HEK293 (cell line): ENCODE measurements at regions not wholly inside any gene's neighbourhood (a gene's known extent, or its start where the extent isn't known, plus 50 kb on each side); places are given as distances from the start of the nearest gene placed in this dataset.

Source experiments
- CTCF ChIA-PET: fragments of 350-600 bp; formaldehyde crosslinking; extraction: SDS; loops from one replicate; lab custom pipeline; 2021; ENCODE audit warnings: antibody characterized with exemption; lab: Yijun Ruan, JAX
- POLR2A ChIA-PET: fragments of 300-600 bp; formaldehyde crosslinking; extraction: SDS; loops from one replicate; lab custom pipeline; 2020; ENCODE audit warnings: antibody characterized with exemption, inconsistent platforms; lab: Yijun Ruan, JAX
- H3K27ac ChIP-seq: fragments of 200-500 bp; sonication (Bioruptor generic); 2 replicates; pipeline ENCODE4 v1.5.1; 2014; ENCODE audit warnings: low read depth, low read length, control low read depth, inconsistent platforms; ENCODE audit errors: extremely low read depth
- H3K36me3 ChIP-seq, 2 experiments: fragments of 200-500 bp in 1 of 2; sonication (Bioruptor generic) in 1 of 2; 1 replicate in 1 of 2; 2 replicates in 1 of 2; pipeline ENCODE4 v1.5.1; 2014 to 2017; ENCODE audit warnings: inconsistent platforms in 2 of 2, low read length in 2 of 2; ENCODE audit not compliant: control insufficient read depth in 2 of 2, insufficient read depth in 1 of 2
- H3K4me1 ChIP-seq: fragments of 200-500 bp; sonication (Bioruptor generic); 2 replicates; pipeline ENCODE4 v1.5.1; 2014; ENCODE audit warnings: mild to moderate bottlenecking, low read length, inconsistent platforms; ENCODE audit not compliant: control insufficient read depth, insufficient read depth
- H3K4me3 ChIP-seq: 2 replicates; pipeline ENCODE4 v1.5.1; 2011; ENCODE audit warnings: low read depth, mild to moderate bottlenecking, control low read depth, low read length, moderate library complexity
- H3K9me3 ChIP-seq: fragments of 200-500 bp; sonication (Bioruptor generic); 2 replicates; pipeline ENCODE4 v1.5.1; 2014; ENCODE audit warnings: low read depth, low read length, inconsistent platforms; ENCODE audit not compliant: control insufficient read depth, insufficient read depth
- HIC1 ChIP-seq: fragments of 450-650 bp; formaldehyde crosslinking; IDR thresholded peaks from 2 replicates; pipeline ENCODE4 v1.5.1; 2016; ENCODE audit warnings: missing biosample characterization, missing genetic modification characterization
- HOXA7 ChIP-seq: sonication (generic); formaldehyde crosslinking; IDR thresholded peaks from 2 replicates; pipeline ENCODE4 v1.8.1; 2022; ENCODE audit warnings: missing genetic modification reagents, borderline replicate concordance
- PRDM6 ChIP-seq: fragments of 450-650 bp; formaldehyde crosslinking; IDR thresholded peaks from 2 replicates; pipeline ENCODE4 v1.5.1; 2017; ENCODE audit warnings: missing biosample characterization, missing genetic modification characterization
- REPIN1 ChIP-seq: fragments of 450-650 bp; formaldehyde crosslinking; IDR thresholded peaks from 2 replicates; pipeline ENCODE4 v1.5.1; 2017; ENCODE audit warnings: missing biosample characterization, missing genetic modification characterization, low read depth
- SETDB1 ChIP-seq: IDR thresholded peaks from one replicate; pipeline ENCODE4 v1.6.1; 2017; ENCODE audit warnings: mild to moderate bottlenecking, low read length, moderate library complexity, mixed read lengths; ENCODE audit not compliant: insufficient read length
- TSHZ1 ChIP-seq: fragments of 450-650 bp; formaldehyde crosslinking; IDR thresholded peaks from 2 replicates; pipeline ENCODE4 v1.5.1; 2016; ENCODE audit warnings: missing biosample characterization, missing genetic modification characterization, borderline replicate concordance
- ZBTB1 ChIP-seq: fragments of 450-650 bp; formaldehyde crosslinking; IDR thresholded peaks from 2 replicates; pipeline ENCODE4 v1.5.1; 2016; ENCODE audit warnings: missing biosample characterization, missing genetic modification characterization
- ZFHX2 ChIP-seq: fragments of 450-650 bp; formaldehyde crosslinking; conservative IDR thresholded peaks from 2 replicates; pipeline ENCODE4 v1.5.1; 2016; ENCODE audit warnings: missing biosample characterization, missing genetic modification characterization
- ZNF169 ChIP-seq: fragments of 450-650 bp; formaldehyde crosslinking; IDR thresholded peaks from 2 replicates; pipeline ENCODE4 v1.5.1; 2016; ENCODE audit warnings: missing biosample characterization, missing genetic modification characterization
- ZNF214 ChIP-seq: fragments of 450-650 bp; formaldehyde crosslinking; IDR thresholded peaks from 2 replicates; pipeline ENCODE4 v1.5.1; 2017; ENCODE audit warnings: missing biosample characterization, mild to moderate bottlenecking, missing genetic modification characterization, borderline replicate concordance
- ZNF341 ChIP-seq: fragments of 450-650 bp; formaldehyde crosslinking; IDR thresholded peaks from 2 replicates; pipeline ENCODE4; 2016; ENCODE audit warnings: low read depth, missing biosample characterization, missing genetic modification characterization
- ZNF362 ChIP-seq: fragments of 450-650 bp; formaldehyde crosslinking; IDR thresholded peaks from 2 replicates; pipeline ENCODE4 v1.5.1; 2016; ENCODE audit warnings: missing biosample characterization, missing genetic modification characterization
- ZNF37A ChIP-seq: fragments of 450-650 bp; IDR thresholded peaks from 2 replicates; pipeline ENCODE4 v1.5.1; 2018; ENCODE audit warnings: missing biosample characterization, missing genetic modification characterization
- ZNF501 ChIP-seq: fragments of 450-650 bp; formaldehyde crosslinking; IDR thresholded peaks from 2 replicates; pipeline ENCODE4 v1.5.1; 2016; ENCODE audit warnings: missing biosample characterization, missing genetic modification characterization
- ZNF658 ChIP-seq: fragments of 450-650 bp; formaldehyde crosslinking; IDR thresholded peaks from 2 replicates; pipeline ENCODE4; 2016; ENCODE audit warnings: missing biosample characterization, missing genetic modification characterization
- ZSCAN4 ChIP-seq: fragments of 450-650 bp; formaldehyde crosslinking; IDR thresholded peaks from 2 replicates; pipeline ENCODE4 v1.5.1; 2017; ENCODE audit warnings: missing biosample characterization, missing genetic modification characterization

GRCh38 chr1:201769072-201769471 is 59.9 kb upstream of the IPO9 start (continued):
- TF ChIP-seq SETDB1: no peak
- no peak for TF ChIP-seq ZNF169 (tag by site-specific recombination)
- TF ChIP-seq TSHZ1 (tag by site-specific recombination): no peak
- no peak for TF ChIP-seq HIC1 (tag by site-specific recombination)
- TF ChIP-seq ZNF658 (tag by site-specific recombination): no peak

GRCh38 chr1:201769966-201770365 is 59.0 kb upstream of the IPO9 start:
- Histone ChIP-seq H3K27ac (no peak overlapping the region), H3K36me3 (no peaks in the 10 kb centered on the region), H3K4me3 (no peak overlapping the region), H3K9me3 (peaks cover 2% of the 10 kb centered on the region), H3K4me1 (no peaks in the 10 kb centered on the region)
- ChIA-PET CTCF (interaction anchor here (0.6 to 1.7 kb wide), 4 partner anchors 22 to 85 kb away, joined by 3 to 9 read pairs (median 4); no protein-coding TSS in a partner anchor), POLR2A (no interaction called here)
- TF ChIP-seq ZNF341 (tag by site-specific recombination) (no peak), ZFHX2 (tag by site-specific recombination) (no peak)

GRCh38 chr1:201771466-201771865 is 57.5 kb upstream of the IPO9 start:
- H3K4me1 ChIP-seq: no peaks in the 10 kb centered on the region
- ChIA-PET POLR2A (no interaction called here), CTCF (no interaction called here)
- H3K36me3 ChIP-seq: no peaks in the 10 kb centered on the region
- H3K9me3 ChIP-seq: peaks cover 2% of the 10 kb centered on the region
- TF ChIP-seq ZNF362 (tag by site-specific recombination) (0 out of 2 replicates have a peak, but pooled peaks have one; percentile 58), REPIN1 (tag by site-specific recombination) (no peak), ZNF501 (tag by site-specific recombination) (no peak), ZNF37A (tag by site-specific recombination) (no peak), SETDB1 (peak; percentile 90)
- H3K4me3 ChIP-seq: no peak overlapping the region
- H3K27ac ChIP-seq: no peak overlapping the region

- ChIA-PET CTCF (no interaction called here), POLR2A (no interaction called here)
- H3K4me1 ChIP-seq: no peaks in the 10 kb centered on the region
- no peak overlapping the region for H3K27ac ChIP-seq
- no peak overlapping the region for H3K4me3 ChIP-seq
- no peaks in the 10 kb centered on the region for H3K36me3 ChIP-seq
- no peak for TF ChIP-seq ZSCAN4 (tag by site-specific recombination)
- TF ChIP-seq HOXA7 (CRISPR knock-in tag): no peak
- no peak for TF ChIP-seq PRDM6 (tag by site-specific recombination)
- TF ChIP-seq ZNF214 (tag by site-specific recombination): no peak
- no peak for TF ChIP-seq ZBTB1 (tag by site-specific recombination)
- TF ChIP-seq, all 188 proteins: peak for 0
- H3K9me3 ChIP-seq: peaks cover 2% of the 10 kb centered on the region
Measured at GRCh38 chr1:201772178-201772577, 56.8 kb upstream of the IPO9 start.
